ENCODE measurements at regions not wholly inside any gene's neighbourhood (a gene's known extent, or its start where the extent isn't known, plus 50 kb on each side); places are given as distances from the start of the nearest gene placed in this dataset.

GRCh38 chr15:78702609-78703333 lies 61.8 kb upstream of the CHRNB4 start:
- TF ChIP-seq, protein P1, sequence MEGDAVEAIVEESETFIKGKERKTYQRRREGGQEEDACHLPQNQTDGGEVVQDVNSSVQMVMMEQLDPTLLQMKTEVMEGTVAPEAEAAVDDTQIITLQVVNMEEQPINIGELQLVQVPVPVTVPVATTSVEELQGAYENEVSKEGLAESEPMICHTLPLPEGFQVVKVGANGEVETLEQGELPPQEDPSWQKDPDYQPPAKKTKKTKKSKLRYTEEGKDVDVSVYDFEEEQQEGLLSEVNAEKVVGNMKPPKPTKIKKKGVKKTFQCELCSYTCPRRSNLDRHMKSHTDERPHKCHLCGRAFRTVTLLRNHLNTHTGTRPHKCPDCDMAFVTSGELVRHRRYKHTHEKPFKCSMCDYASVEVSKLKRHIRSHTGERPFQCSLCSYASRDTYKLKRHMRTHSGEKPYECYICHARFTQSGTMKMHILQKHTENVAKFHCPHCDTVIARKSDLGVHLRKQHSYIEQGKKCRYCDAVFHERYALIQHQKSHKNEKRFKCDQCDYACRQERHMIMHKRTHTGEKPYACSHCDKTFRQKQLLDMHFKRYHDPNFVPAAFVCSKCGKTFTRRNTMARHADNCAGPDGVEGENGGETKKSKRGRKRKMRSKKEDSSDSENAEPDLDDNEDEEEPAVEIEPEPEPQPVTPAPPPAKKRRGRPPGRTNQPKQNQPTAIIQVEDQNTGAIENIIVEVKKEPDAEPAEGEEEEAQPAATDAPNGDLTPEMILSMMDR (IDR thresholded peaks at IDR 0.05; ENCODE audit: insufficient read depth, low read depth, low read length), result no peak
- no peak for TF ChIP-seq EZH2 (IDR thresholded peaks at IDR 0.05; ENCODE audit: insufficient read depth, low read length)
